Thyroid gland (tissue), 4 donors: ENCODE measurements at regions not wholly inside any gene's neighbourhood (a gene's known extent, or its start where the extent isn't known, plus 50 kb on each side); places are given as distances from the start of the nearest gene placed in this dataset.

Experiments used
- DNase-seq, 2 donors: peaks; one replicate each; pipeline ENCODE4 v3.0.0-alpha.2; 2019
- H3K27ac ChIP-seq, 3 donors: fragments of 200-600 bp; sonication (generic); 1 replicate in 2 of 3; 2 replicates in 1 of 3; pipeline ENCODE4 v1.5.1; 2016 to 2019; ENCODE audit warnings: mild to moderate bottlenecking in 1 of 3, moderate library complexity in 1 of 3
- H3K27me3 ChIP-seq: fragments of 200-600 bp; sonication (generic); one replicate; pipeline ENCODE4 v1.5.1; 2019
- H3K36me3 ChIP-seq, 2 donors: fragments of 200-600 bp; sonication (generic); one replicate each; pipeline ENCODE4 v1.5.1; 2016 to 2019
- H3K4me1 ChIP-seq, 2 donors: fragments of 200-600 bp; sonication (generic); one replicate each; pipeline ENCODE4 v1.5.1; 2017 to 2019
- H3K4me3 ChIP-seq, 3 donors: fragments of 200-600 bp; sonication (generic); replicated peaks in 1 of 3; 1 replicate in 2 of 3; 2 replicates in 1 of 3; pipeline ENCODE4 v1.5.1; 2016; ENCODE audit warnings: mild to moderate bottlenecking in 1 of 3
- H3K9me3 ChIP-seq: fragments of 200-600 bp; sonication (generic); one replicate; pipeline ENCODE4 v1.5.1; 2017
- POLR2A ChIP-seq, 2 donors: fragments of 450-650 bp; IDR thresholded peaks; one replicate each; pipeline ENCODE4 v1.6.1; 2017; ENCODE audit warnings: antibody characterized with exemption in 2 of 2, mild to moderate bottlenecking in 2 of 2, moderate library complexity in 1 of 2
- WGBS, 2 donors: methylation state at CpG; one replicate each; pipeline ENCODE4 v1.1.5; 2017; 5-methylcytosine and 5-hydroxymethylcytosine counted together
- intact Hi-C: fragments of 100-400 bp; cut with DNase I; formaldehyde crosslinking; loops from one replicate; pipeline ENCODE4 v1.15.1; 2023
- TF ChIP-seq, protein P1 (sequence below), 6 experiments: fragments of 200-600 bp in 3 of 6; fragments of 450-650 bp in 3 of 6; sonication (generic) in 3 of 6; IDR thresholded peaks; one replicate each; pipeline ENCODE4 v1.5.1; 2016 to 2019; ENCODE audit warnings: antibody characterized with exemption in 6 of 6, mild to moderate bottlenecking in 2 of 6, inconsistent platforms in 1 of 6, moderate library complexity in 1 of 6

DNA sequence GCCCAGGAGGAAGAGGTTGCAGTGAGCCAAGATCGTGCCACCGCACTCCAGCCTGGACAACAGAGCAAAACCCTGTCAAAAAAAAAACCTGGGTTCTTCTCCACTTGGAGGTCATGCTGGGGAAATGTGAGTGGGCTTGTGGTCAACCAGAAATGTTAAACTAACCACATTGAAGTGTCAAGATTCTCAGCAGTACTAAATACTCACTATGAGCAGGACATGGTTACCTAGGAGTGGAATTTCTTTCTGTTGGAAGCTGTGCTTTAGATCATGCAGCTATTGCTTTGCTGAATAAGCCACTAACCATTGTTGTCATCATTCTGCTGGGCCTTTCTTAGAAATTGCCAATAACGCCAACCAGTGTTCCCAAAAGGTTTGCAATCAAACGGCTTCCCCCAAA, 253.3 kb upstream of the TSHZ3 start:
- TF ChIP-seq POLR2A (IDR thresholded peaks at IDR 0.05), result no peak
- TF ChIP-seq, protein P1, sequence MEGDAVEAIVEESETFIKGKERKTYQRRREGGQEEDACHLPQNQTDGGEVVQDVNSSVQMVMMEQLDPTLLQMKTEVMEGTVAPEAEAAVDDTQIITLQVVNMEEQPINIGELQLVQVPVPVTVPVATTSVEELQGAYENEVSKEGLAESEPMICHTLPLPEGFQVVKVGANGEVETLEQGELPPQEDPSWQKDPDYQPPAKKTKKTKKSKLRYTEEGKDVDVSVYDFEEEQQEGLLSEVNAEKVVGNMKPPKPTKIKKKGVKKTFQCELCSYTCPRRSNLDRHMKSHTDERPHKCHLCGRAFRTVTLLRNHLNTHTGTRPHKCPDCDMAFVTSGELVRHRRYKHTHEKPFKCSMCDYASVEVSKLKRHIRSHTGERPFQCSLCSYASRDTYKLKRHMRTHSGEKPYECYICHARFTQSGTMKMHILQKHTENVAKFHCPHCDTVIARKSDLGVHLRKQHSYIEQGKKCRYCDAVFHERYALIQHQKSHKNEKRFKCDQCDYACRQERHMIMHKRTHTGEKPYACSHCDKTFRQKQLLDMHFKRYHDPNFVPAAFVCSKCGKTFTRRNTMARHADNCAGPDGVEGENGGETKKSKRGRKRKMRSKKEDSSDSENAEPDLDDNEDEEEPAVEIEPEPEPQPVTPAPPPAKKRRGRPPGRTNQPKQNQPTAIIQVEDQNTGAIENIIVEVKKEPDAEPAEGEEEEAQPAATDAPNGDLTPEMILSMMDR (IDR thresholded peaks at IDR 0.05), result no peak
- DNase-seq, result no peak
- intact Hi-C loops, result no loop called here
- Histone ChIP-seq H3K27ac (no peak overlapping the region), H3K9me3 (no peaks in the 10 kb centered on the region), H3K27me3 (no peaks in the 10 kb centered on the region), H3K36me3 (no peaks in the 10 kb centered on the region), H3K4me1 (no peaks in the 10 kb centered on the region), H3K4me3 (no peak overlapping the region)
- 96 to 98% methylated on average over 4 of the region's 4 CpGs for WGBS, 2 donors

DNA sequence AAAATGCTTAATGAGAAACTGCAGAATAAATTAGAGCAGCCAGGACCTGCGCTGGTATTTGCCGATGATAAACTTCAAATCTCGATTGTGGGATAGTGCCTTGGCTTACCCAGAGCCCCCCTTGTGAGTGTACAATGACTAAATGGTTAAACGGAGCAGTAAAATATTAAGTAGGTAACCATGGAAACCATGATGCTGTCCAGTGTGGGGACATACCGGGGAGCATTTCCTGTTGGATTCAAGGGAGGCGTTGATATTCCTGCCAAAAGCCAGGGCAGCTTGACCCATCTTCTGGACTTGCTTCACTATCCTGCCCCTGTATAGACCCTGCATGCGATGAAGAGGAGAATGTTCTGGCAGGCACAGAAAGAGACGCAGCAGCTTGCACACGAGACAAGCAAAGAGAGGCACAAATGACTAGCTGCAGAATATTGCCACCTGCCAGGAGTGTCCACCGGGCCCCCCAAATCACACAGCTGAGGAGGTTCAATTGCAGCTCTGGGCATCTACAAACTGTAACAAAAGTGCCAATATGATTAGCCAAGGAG, 255.3 kb upstream of the TSHZ3 start:
- Histone ChIP-seq H3K4me3 (no peak overlapping the region), H3K27me3 (no peaks in the 10 kb centered on the region), H3K4me1 (no peaks in the 10 kb centered on the region), H3K9me3 (no peaks in the 10 kb centered on the region), H3K36me3 (no peaks in the 10 kb centered on the region), H3K27ac (no peak overlapping the region)
- DNase-seq, result no peak
- TF ChIP-seq, protein P1 (IDR thresholded peaks at IDR 0.05), result no peak
- no peak for TF ChIP-seq POLR2A (IDR thresholded peaks at IDR 0.05)
- WGBS, 2 donors, result 70 to 78% methylated on average over 10 of the region's 10 CpGs
- intact Hi-C loops, result no loop called here

DNA sequence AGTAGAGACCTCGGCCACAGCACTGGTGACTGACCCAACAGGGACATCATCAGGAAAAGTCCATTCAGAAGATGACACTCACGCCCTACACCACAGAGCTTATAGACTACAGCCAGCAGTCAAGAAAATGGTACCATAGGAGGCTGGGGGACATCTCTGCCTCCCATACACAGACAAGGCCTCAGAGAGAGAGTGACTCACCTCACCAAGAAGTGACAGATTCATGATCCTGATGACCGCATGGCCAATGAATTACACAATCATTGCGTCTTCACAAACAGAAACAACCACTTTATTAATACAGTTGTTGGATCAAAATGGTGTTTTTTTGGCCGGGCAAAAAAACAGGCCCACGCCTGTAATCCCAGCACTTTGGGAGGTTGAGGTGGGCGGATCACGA, 260.8 kb upstream of the TSHZ3 start:
- intact Hi-C loops, result no loop called here
- WGBS, 2 donors, result 94% methylated on average over 8 of the region's 8 CpGs

DNA sequence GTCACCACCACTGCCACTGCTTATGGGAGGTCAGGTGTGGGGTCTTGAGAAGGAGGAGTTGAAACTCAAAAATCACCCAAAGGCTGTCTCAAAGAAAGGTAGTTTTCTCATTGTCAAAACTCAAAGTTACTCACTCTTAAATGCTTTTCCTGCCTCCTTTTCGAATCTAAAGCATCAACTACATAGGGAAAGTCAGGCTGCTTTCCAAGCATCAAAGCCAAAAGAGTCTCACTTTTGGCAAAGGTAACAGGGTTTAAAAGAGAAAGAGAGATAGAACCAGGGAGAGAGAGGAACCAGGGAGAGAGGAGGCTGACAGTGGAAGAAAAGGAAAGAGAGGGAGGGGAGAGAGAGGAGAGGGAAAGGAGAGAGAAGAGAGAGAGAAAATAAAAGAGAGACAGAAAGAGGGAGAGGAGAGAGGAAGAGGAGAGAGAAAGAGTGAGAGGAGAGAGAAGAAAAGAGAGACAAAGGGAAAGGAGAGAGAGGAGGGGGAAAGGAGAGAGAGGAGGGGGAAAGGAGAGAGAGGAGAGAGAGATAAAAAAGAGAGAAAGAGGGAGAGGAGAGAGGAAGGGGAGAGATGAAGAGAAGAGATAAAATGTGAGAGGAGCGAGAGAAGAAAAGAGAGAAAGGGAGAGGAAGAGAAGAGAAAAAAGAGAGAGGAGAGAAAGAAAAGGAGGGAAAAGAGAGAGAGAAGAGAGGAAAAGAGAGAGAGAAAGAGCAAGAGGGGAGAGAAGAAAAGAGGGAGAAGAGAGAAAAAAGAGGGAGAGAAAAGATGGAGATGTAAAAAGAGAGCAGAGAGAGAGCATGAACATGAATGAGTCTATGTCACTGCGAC, 262.0 kb upstream of the TSHZ3 start:
- 86 to 92% methylated on average over 3 of the region's 3 CpGs for WGBS, 2 donors

More for the DNA sequence above, 260.8 kb upstream of the TSHZ3 start:
- TF ChIP-seq, protein P1 (IDR thresholded peaks at IDR 0.05), result no peak
- TF ChIP-seq POLR2A (IDR thresholded peaks at IDR 0.05), result no peak
- H3K4me3 ChIP-seq, result no peak overlapping the region
- H3K36me3 ChIP-seq, result no peaks in the 10 kb centered on the region
- no peaks in the 10 kb centered on the region for H3K9me3 ChIP-seq
- H3K27me3 ChIP-seq, result no peaks in the 10 kb centered on the region
- DNase-seq, result no peak
- H3K27ac ChIP-seq, result no peak overlapping the region
- no peaks in the 10 kb centered on the region for H3K4me1 ChIP-seq

DNA sequence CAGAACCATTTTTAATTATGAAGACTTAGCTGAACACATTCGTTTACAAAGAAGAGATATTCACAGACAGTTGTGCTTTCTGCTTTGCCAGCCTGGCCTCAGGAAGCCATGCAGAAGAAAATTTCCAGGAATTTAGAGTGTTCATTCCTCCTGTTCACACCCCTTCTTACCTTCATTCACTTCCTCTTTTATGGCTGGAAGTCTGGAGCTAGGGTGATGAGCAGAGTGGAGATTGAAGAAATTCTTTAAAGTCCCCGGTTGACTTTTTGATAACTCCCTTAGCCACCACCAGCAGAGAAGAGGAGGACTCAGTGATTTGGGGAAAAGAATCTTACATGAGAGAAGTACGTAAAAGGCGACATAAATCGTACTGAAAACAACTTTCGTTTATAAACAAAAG, 263.6 kb upstream of the TSHZ3 start:
- H3K36me3 ChIP-seq, result no peaks in the 10 kb centered on the region
- TF ChIP-seq, protein P1 (IDR thresholded peaks at IDR 0.05), result no peak
- no peak for TF ChIP-seq POLR2A (IDR thresholded peaks at IDR 0.05)
- intact Hi-C loops, result no loop called here
- no peaks in the 10 kb centered on the region for H3K9me3 ChIP-seq
- WGBS, 2 donors, result 77 to 84% methylated on average over 6 of the region's 6 CpGs
- H3K27ac ChIP-seq, result no peak overlapping the region
- H3K4me3 ChIP-seq, result no peak overlapping the region
- no peaks in the 10 kb centered on the region for H3K4me1 ChIP-seq
- DNase-seq, result no peak
- H3K27me3 ChIP-seq, result no peaks in the 10 kb centered on the region

More for the DNA sequence above, 262.0 kb upstream of the TSHZ3 start:
- Histone ChIP-seq H3K4me1 (no peaks in the 10 kb centered on the region), H3K9me3 (no peaks in the 10 kb centered on the region), H3K36me3 (no peaks in the 10 kb centered on the region), H3K4me3 (no peak overlapping the region), H3K27me3 (no peaks in the 10 kb centered on the region), H3K27ac (no peak overlapping the region)
- DNase-seq, result no peak
- intact Hi-C loops, result no loop called here
- TF ChIP-seq, protein P1 (IDR thresholded peaks at IDR 0.05), result no peak
- no peak for TF ChIP-seq POLR2A (IDR thresholded peaks at IDR 0.05)
